ENCODE measurements at regions not wholly inside any gene's neighbourhood (a gene's known extent, or its start where the extent isn't known, plus 50 kb on each side); places are given as distances from the start of the nearest gene placed in this dataset.

- TF ChIP-seq CTCF (IDR thresholded peaks at IDR 0.05) (no peak), POLR2A (IDR thresholded peaks at IDR 0.05) (no peak)
Observed at GRCh38 chr11:11724994-11725393, 103.2 kb upstream of the GALNT18 start.

Data from thyroid gland (tissue), 4 donors.